Gastrocnemius medialis (tissue), 4 donors: ENCODE measurements at regions not wholly inside any gene's neighbourhood (a gene's known extent, or its start where the extent isn't known, plus 50 kb on each side); places are given as distances from the start of the nearest gene placed in this dataset.

ENCODE experiments used
- POLR2A ChIP-seq, 2 donors: fragments of 450-650 bp; IDR thresholded peaks; one replicate each; pipeline ENCODE4 v1.6.1; 2017; ENCODE audit warnings: antibody characterized with exemption in 2 of 2, mild to moderate bottlenecking in 2 of 2, moderate library complexity in 2 of 2
- TF ChIP-seq, protein P1 (sequence below), 5 experiments: fragments of 450-650 bp in 3 of 5; fragments of 200-600 bp in 2 of 5; sonication (generic) in 2 of 5; IDR thresholded peaks in 4 of 5; conservative IDR thresholded peaks in 1 of 5; 1 replicate in 4 of 5; 2 replicates in 1 of 5; pipeline ENCODE4 v1.5.1; 2016 to 2019; ENCODE audit warnings: antibody characterized with exemption in 5 of 5, mild to moderate bottlenecking in 3 of 5, moderate library complexity in 3 of 5

DNA sequence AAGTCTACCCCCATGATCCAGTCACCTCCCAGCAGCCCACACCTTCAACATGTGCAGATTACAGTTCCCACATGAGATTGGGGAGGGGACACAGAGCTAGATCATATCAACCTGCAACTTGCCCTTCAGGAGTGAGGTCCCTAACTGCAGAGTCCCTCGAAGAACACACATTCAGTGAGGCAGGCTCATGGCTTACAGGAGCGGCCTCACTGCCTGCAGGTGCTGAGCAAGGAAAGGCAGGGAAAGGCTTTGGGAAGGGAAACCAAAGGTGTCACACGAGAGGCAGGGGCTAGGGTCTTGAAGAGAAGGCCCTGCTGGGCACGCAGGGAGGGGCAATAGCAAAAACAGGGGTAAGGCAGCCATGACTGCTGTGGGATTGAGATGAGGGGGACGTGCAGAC, 182.4 kb upstream of the CHRNA7 start:
- TF ChIP-seq, protein P1, sequence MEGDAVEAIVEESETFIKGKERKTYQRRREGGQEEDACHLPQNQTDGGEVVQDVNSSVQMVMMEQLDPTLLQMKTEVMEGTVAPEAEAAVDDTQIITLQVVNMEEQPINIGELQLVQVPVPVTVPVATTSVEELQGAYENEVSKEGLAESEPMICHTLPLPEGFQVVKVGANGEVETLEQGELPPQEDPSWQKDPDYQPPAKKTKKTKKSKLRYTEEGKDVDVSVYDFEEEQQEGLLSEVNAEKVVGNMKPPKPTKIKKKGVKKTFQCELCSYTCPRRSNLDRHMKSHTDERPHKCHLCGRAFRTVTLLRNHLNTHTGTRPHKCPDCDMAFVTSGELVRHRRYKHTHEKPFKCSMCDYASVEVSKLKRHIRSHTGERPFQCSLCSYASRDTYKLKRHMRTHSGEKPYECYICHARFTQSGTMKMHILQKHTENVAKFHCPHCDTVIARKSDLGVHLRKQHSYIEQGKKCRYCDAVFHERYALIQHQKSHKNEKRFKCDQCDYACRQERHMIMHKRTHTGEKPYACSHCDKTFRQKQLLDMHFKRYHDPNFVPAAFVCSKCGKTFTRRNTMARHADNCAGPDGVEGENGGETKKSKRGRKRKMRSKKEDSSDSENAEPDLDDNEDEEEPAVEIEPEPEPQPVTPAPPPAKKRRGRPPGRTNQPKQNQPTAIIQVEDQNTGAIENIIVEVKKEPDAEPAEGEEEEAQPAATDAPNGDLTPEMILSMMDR (IDR thresholded peaks at IDR 0.05 in 4 of 5, conservative IDR thresholded peaks at IDR 0.05 in 1 of 5) = no peak
- no peak for TF ChIP-seq POLR2A (IDR thresholded peaks at IDR 0.05)
